SU-DHL-6 (cell line): ENCODE measurements at regions not wholly inside any gene's neighbourhood (a gene's known extent, or its start where the extent isn't known, plus 50 kb on each side); places are given as distances from the start of the nearest gene placed in this dataset.

Experiments
- H2AFZ ChIP-seq: fragments of 200-600 bp; sonication (generic); 2 replicates; pipeline ENCODE4 v1.6.1; 2014; ENCODE audit warnings: low read depth, mild to moderate bottlenecking, moderate library complexity, mixed read lengths, antibody characterized with exemption, low read length; ENCODE audit not compliant: severe bottlenecking
- H3F3A ChIP-seq: fragments of 200-600 bp; shearing (Covaris generic); 2 replicates; pipeline ENCODE4 v1.6.0; 2016; ENCODE audit warnings: antibody characterized with exemption, mild to moderate bottlenecking; ENCODE audit not compliant: insufficient read depth
- H3K27ac ChIP-seq: fragments of 200-600 bp; sonication (generic); 2 replicates; pipeline ENCODE4 v1.5.1; 2016; ENCODE audit warnings: low read depth, mild to moderate bottlenecking, low read length, moderate library complexity, mixed read lengths
- H3K27me3 ChIP-seq: fragments of 200-600 bp; sonication (generic), shearing (Covaris generic); 2 replicates; pipeline ENCODE4 v1.6.0; 2014; ENCODE audit warnings: mild to moderate bottlenecking, low read length
- H3K36me3 ChIP-seq: fragments of 200-600 bp; sonication (generic); 2 replicates; pipeline ENCODE4 v1.6.1; 2014; ENCODE audit warnings: mild to moderate bottlenecking, low read length, mixed read lengths
- H3K4me2 ChIP-seq: fragments of 300-600, 200-600 bp; shearing (Covaris generic), sonication (generic); 2 replicates; pipeline ENCODE4 v1.6.0; 2014; ENCODE audit warnings: low read length, low read depth, mild to moderate bottlenecking; ENCODE audit not compliant: poor library complexity, severe bottlenecking
- H3K4me3 ChIP-seq: fragments of 200-600 bp; sonication (generic); 2 replicates; pipeline ENCODE4 v1.5.1; 2014; ENCODE audit warnings: antibody characterized with exemption, low read length, mild to moderate bottlenecking, mixed read lengths; ENCODE audit not compliant: insufficient read depth, poor library complexity, severe bottlenecking
- H3K79me2 ChIP-seq: fragments of 200-600 bp; sonication (generic); 2 replicates; pipeline ENCODE4 v1.6.1; 2014; ENCODE audit warnings: mild to moderate bottlenecking, low read length, moderate library complexity; ENCODE audit not compliant: insufficient read depth
- H3K9ac ChIP-seq: fragments of 200-600 bp; sonication (generic); 2 replicates; pipeline ENCODE4 v1.7.0; 2014; ENCODE audit warnings: mild to moderate bottlenecking, low read length
- H3K9me2 ChIP-seq: fragments of 200-600 bp; sonication (generic); replicated peaks from 2 replicates; pipeline ENCODE4 v1.6.1; 2014; ENCODE audit warnings: low read length; ENCODE audit not compliant: insufficient read depth
- H3K9me3 ChIP-seq: fragments of 200-600 bp; sonication (generic); 2 replicates; pipeline ENCODE4 v1.6.1; 2014; ENCODE audit warnings: low read length, mixed read lengths; ENCODE audit not compliant: insufficient read depth
- H4K20me1 ChIP-seq: fragments of 200-600 bp; sonication (generic); 2 replicates; pipeline ENCODE4 v1.6.1; 2014; ENCODE audit warnings: low read depth, mild to moderate bottlenecking, antibody characterized with exemption, low read length, moderate library complexity, mixed read lengths
- CTCF ChIP-seq: fragments of 200-600 bp; sonication (generic); IDR thresholded peaks from one replicate; pipeline ENCODE4 v1.5.1; 2017; ENCODE audit warnings: antibody characterized with exemption, mild to moderate bottlenecking, low read length, moderate library complexity; ENCODE audit not compliant: insufficient read depth, poor library complexity, severe bottlenecking
- EZH2phosphoT487 ChIP-seq: fragments of 200-600 bp; sonication (generic), shearing (Covaris generic); conservative IDR thresholded peaks from 2 replicates; pipeline ENCODE4 v1.6.1; 2018; ENCODE audit warnings: mild to moderate bottlenecking, antibody characterized with exemption, low read length, moderate library complexity, mixed read lengths

- TF ChIP-seq CTCF (no peak), EZH2phosphoT487 (no peak)
- Histone ChIP-seq H3K9me2 (no peaks in the 10 kb centered on the region), H4K20me1 (no peaks in the 10 kb centered on the region), H2AFZ (no peak overlapping the region), H3K27me3 (no peaks in the 10 kb centered on the region), H3F3A (no peaks in the 10 kb centered on the region), H3K9me3 (no peaks in the 10 kb centered on the region), H3K4me3 (no peak overlapping the region), H3K9ac (no peak overlapping the region), H3K36me3 (no peaks in the 10 kb centered on the region), H3K79me2 (no peaks in the 10 kb centered on the region), H3K4me2 (no peak overlapping the region), H3K27ac (no peak overlapping the region)
Measured at GRCh38 chr6:23179994-23180393, 610.6 kb downstream of the HDGFL1 start.

- Histone ChIP-seq H3K4me2 (no peak overlapping the region), H3K9me2 (no peaks in the 10 kb centered on the region), H3K27me3 (no peaks in the 10 kb centered on the region), H3K9ac (no peak overlapping the region), H3K9me3 (no peaks in the 10 kb centered on the region), H3F3A (no peaks in the 10 kb centered on the region), H3K79me2 (no peaks in the 10 kb centered on the region), H3K36me3 (no peaks in the 10 kb centered on the region), H3K4me3 (no peak overlapping the region), H3K27ac (no peak overlapping the region), H4K20me1 (no peaks in the 10 kb centered on the region), H2AFZ (no peak overlapping the region)
- TF ChIP-seq EZH2phosphoT487 (no peak), CTCF (no peak)
Measured at GRCh38 chr6:23180504-23181293, 611.3 kb downstream of the HDGFL1 start.

GRCh38 chr6:23181356-23182110 lies 612.2 kb downstream of the HDGFL1 start:
- Histone ChIP-seq H3K4me3 (no peak overlapping the region), H3K9ac (no peak overlapping the region), H3K9me3 (no peaks in the 10 kb centered on the region), H3K36me3 (no peaks in the 10 kb centered on the region), H4K20me1 (no peaks in the 10 kb centered on the region), H3K4me2 (no peak overlapping the region), H3K9me2 (no peaks in the 10 kb centered on the region), H2AFZ (no peak overlapping the region), H3K27me3 (no peaks in the 10 kb centered on the region), H3F3A (no peaks in the 10 kb centered on the region), H3K79me2 (no peaks in the 10 kb centered on the region), H3K27ac (no peak overlapping the region)
- TF ChIP-seq EZH2phosphoT487 (no peak), CTCF (no peak)
